Activated CD4-positive, alpha-beta T cell treated with anti-CD3 and anti-CD28 coated beads for 4 hours (primary cell): ENCODE measurements at regions not wholly inside any gene's neighbourhood (a gene's known extent, or its start where the extent isn't known, plus 50 kb on each side); places are given as distances from the start of the nearest gene placed in this dataset.
"Not testable (repeated sequence)": the region's sequence is repeated elsewhere in the genome, so short reads cannot be mapped to it uniquely, and the experiment has no call there.

Experiments
- DNase-seq, 2 donors: peaks; one replicate each; pipeline ENCODE4 v3.0.0-alpha.2; 2020

- no peak for DNase-seq
These were observed 97.9 kb downstream of the PLCE1 start for GRCh38 chr10:94091649-94092048.

- DNase-seq: no peak
These were observed 99.1 kb downstream of the PLCE1 start for GRCh38 chr10:94092848-94093247.

GRCh38 chr10:94093286-94093905 lies 99.7 kb downstream of the PLCE1 start:
- DNase-seq: no peak

DNA sequence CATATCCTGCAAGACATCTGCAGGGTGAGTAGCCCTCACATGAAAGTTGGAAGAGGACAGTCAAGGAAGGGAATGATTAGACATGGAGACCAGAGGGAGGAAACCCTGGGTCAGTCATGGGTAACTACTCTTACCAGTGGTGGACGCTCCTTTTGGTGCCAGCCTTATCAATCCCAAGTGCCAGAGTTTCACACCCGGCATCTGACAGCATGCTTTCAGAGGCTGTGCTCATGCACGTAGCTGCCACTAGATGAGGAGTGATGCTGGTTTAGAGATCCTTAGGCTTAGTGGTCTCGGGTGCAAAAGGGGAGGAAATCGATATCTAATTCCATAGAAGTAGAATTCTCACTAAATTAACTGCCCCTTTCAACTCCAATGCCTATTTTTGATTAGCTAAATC lies 100.8 kb downstream of the PLCE1 start:
- DNase-seq: no peak

DNA sequence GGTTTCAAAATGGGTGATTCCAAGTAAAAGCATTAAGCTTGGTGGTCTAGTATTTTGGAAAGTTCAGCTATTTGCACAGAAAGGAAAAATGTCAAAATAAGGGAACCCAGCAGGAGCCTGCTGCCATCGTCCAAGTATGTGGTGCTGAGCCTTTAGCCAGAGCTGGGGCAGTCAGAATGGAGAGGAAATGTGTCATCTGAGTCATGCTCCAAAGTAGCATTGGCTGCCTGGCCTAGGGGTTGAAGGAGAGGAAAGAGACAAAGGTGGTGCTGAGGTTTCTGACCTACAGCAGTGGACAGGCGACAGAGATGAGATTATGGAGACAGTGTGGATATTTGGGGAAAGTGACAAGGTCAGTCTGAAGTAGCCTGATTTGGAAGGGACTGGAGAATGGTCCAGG lies 103.9 kb downstream of the PLCE1 start:
- DNase-seq: no peak

DNA sequence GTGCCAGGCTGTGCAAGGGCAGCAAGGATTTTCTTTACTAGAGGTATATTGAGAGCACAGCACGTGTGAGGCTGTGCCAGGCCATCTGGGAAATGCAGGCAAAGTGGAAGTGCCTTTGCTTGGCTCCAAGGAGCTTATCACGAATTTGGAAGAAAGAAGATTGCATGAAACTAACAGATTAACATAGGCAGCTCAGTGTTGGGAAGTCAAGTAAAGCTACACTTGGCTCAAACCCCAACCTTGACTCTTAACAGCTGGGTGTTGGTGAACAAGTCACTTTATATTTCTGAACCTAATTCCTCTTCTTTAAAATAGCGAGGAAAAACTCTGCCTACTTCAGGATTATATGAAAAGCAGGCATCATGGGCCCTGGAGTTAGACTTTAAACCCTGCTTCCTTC lies 105.2 kb downstream of the PLCE1 start:
- no peak for DNase-seq

DNA sequence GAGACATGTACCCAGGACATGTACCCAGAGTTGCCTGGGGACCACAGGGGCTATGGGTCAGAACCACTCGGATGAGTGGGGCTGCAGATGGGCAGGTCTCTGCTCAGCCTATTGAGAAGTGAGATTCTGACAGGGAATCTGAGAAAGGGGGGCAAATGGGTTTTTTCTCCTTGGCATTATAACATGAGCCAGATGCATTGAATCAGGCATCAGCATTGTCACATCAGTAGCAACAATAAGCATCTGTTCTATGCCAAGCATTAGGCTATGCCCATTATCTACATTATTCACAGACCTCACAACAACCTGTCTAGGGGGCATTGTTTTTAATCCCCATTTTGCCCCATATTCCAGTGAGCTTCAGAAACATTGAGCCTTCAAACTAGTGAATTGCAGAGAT lies 108.2 kb downstream of the PLCE1 start:
- DNase-seq: no peak

DNA sequence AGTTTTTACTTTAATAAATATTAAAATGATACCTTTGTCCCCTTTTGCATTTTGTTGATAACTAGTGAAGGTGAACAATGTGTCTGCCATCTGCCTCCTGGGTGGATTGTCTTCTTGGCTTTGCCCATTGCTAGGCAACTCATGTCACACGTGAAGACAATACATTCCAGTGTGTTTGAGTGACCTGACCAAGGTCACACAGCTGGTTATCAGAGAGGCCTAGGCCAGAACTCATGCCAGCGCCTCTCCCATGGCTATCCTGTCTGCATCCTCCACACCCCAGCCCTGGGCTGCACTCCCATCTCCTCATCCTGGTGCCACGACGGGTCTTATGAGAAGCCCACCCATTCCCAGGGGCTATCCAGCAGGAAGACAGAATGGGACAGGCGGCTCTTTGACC lies 108.7 kb downstream of the PLCE1 start:
- no peak for DNase-seq

GRCh38 chr10:94103192-94103591 lies 109.5 kb downstream of the PLCE1 start:
- DNase-seq: no peak

DNA sequence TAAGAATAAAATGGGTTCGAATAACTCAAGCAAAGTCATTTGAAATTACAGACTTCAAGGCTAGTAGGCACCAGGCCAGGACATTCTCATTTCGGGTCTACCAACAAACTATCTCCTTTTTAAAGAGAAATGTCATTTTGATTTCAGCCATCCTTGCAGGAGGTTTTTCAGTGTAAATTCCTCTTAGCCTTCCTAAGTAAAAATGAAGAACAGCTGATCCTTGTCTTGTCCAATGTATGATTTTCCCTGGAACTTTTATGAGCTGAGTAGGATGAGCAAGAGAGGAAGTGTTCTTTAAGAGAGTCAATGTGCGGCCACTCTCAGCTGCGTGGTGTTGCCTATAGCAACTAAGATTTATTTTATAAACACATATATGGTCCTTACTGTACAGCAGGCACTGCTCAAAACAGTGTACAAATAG lies 110.1 kb downstream of the PLCE1 start:
- no peak for DNase-seq

- no peak for DNase-seq
These were observed 110.7 kb downstream of the PLCE1 start for GRCh38 chr10:94104316-94105000.

GRCh38 chr10:94105226-94105625 lies 111.5 kb downstream of the PLCE1 start:
- DNase-seq: no peak

DNA sequence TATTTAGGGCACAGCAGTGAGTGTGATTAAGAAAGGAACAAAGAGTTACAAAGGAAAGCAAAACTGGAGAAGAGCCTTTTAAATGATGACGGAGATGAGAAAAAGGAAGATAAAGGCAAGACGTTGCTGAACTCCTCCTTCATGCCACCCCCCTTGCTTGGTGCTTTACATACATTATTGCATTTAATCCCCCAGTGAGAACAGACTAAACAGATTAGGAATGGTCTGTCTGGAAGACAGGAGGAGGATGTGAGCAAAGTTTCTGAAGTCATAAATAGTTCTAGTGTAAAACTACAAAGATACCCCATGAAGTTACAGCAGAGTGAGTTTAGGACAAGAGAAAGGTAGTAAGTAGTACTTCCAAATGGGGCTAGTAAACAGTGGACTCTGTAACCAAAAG lies 113.5 kb downstream of the PLCE1 start:
- DNase-seq: no peak

DNA sequence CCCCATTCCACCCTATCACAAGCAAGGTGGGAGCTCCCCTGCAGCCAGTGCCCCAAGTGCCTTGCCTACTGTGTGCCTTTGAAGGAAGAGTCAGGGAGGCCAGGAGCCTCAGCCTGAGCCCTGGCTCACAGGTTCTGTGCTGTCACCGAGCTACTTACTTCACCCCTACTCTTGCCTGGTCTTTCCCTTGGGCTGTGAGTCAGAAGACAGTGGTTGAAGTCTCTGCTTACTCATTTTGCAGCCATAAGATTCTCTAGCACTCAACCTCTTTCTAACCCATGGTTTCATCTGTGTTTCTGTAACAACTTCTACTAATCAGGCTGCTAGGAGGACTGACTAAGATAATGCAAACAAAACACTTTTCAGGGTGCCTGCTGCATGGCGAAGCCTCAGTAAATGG lies 114.5 kb downstream of the PLCE1 start:
- no peak for DNase-seq

DNA sequence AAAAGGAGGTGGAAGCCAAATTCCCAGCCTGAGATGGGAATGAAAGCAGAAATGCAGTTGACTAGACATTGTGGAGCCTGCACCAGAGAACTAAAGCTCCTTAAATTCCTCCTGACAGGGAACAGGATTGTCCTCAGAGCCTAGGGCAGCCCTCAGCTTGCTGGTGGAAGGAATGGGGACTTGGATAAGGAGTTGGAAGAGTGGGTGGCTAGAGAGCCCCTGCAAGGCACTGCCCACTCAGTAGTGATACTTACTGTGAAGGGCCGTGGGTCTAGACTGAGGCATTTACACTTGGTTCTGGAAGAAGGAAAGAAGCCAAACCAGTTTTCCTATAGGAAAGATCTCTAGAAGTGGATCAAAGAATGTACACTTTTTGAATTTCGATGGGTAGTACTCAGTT lies 117.6 kb downstream of the PLCE1 start:
- DNase-seq: no peak

DNA sequence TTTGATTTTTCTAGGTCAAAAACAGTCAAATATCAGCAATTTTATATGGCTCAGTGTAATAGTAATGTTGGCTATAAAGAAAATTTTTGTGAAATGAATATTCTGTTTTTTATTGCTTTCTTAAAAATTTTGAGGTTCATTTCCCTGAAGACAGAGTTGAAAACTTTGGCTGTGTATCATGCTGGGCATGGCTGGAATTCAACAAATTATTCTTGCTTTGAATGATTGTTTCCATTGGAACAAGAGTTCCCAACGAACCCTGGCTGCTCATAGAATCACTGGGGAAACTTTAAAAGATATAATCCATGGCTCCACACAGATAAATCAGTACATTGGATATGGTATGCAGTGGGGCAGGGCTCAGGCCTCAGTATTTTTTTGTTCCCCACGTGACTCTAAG lies 118.6 kb downstream of the PLCE1 start:
- DNase-seq: no peak

DNA sequence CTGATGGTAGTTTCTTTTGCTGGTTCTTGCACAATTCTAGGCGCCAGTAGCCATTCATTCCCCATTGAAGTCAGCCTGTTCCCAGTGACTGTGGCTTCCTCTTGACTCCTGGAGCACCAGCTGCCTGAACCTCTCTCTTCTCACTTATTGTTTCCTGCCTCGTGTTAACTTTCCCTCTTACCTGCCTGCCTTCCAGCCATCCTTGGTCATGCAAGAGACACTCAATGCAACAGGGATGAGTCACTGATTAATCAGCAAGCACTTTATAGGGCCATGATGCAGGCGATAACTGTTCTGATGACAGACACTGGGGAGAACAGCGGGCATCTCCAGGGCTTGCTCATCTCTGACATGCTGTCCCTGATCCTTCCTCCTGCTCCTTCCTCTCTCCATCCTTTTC lies 122.0 kb downstream of the PLCE1 start:
- DNase-seq: no peak

GRCh38 chr10:94116848-94117247 lies 123.1 kb downstream of the PLCE1 start:
- DNase-seq: no peak

DNA sequence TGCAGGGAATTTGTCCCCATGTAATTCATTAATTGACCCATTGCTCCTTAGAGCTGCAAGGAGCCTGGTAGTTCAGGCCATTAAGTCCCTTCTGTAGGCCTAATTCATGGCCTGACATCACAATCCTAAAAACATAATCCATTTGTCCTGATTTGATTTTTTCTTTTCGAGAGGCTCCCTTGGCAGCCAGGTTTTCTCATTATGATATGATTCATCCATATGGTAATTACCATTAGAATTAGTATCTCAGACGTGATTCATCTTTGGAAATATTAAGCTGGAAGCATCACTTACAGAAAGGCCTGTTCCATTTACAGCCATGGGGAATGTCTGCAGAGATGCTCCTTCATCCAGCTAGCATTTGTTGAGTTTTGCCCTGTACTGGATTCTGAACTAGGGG lies 128.5 kb downstream of the PLCE1 start:
- no peak for DNase-seq

GRCh38 chr10:94123258-94123995 lies 129.7 kb downstream of the PLCE1 start:
- no peak for DNase-seq

- DNase-seq: not testable (repeated sequence)
These were observed 130.4 kb downstream of the PLCE1 start for GRCh38 chr10:94124147-94124546.

- not testable (repeated sequence) for DNase-seq
These were observed 131.5 kb downstream of the PLCE1 start for GRCh38 chr10:94125268-94125667.

DNA sequence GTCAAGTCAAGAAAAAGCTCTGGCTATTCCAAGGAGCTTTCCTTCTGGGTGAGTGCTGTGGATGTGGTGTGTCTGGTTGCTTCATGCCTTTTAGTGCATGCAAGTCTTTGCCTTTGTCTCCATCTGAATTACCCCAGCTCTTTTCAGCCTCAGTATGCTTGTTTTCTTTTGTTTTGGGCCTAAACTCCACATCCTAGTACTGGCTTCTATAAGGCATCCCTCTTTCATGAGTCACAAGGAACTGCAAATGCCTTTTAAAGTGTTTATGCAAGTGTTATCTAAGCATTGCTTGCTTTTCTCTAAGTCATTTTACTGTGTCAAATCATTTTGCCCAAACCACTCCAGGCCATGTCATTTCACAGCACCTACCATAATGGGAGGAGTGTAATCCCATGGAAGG lies 132.1 kb downstream of the PLCE1 start:
- no peak for DNase-seq

DNA sequence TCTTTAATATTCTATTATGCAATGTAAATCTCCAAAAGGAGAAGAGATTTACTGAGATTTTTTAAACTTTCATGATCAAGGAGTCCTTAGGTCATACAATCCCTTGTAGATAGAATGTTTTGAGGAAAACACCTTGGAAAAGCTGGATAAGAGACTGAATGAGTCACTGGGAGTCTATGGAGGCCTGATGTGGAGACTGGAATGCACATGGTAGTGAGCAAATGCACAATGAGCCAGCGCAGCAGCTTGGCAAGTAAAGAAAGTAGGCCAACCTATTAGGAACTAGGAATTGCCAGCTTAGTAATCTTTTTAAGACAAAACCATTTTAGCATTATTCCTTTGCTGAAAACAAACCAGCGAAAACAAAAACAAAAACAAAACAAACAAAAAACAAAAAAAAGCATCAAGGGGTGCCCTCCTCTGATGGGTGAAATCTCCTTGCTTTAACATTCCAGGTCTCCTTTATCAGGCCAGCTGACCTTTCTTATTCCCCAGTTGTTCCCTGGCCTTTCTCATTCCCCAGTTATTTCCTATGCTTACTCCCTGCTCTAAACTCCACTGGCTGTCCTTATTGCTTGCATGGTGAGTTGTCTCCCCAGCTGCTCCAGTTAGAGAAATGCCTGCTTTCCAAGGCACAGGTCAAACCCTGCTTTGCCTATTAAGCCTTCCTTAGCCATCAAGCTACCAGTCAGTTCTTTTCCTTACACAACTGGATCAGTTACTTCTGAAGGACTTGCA lies 135.8 kb downstream of the PLCE1 start:
- DNase-seq: no peak
